ENCODE measurements at regions not wholly inside any gene's neighbourhood (a gene's known extent, or its start where the extent isn't known, plus 50 kb on each side); places are given as distances from the start of the nearest gene placed in this dataset.
A peak's percentile ranks its signal among the peaks of the same experiment; 100 is the strongest.

DNA sequence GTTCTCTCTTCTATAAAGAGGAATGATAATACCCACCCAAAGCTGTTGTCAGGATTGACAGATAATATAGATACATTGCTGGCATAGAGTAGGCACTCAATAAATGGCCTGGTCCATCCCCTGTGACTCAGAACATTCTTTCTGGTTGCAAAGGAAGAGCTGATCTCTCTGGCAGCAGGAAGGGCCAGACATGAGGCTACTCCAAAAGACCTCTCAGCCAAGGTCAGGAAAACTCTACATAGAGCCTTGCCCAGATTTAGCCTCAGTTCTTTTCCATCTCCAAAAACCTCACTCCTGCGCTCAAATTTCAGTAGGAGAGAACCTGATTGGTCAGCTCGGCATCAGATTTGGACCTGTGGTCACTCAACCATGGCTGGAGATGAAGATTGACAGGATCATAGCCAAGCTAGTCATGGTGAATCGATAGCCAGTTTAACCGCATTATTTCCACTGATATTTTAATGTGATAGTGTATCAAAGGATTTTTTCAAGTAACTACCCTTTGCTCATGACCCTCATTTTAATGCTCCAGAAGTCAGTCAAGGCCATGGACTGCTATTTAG is 319.6 kb downstream of the DRD1 start:
- ATAC-seq: no peak
- Mint-ChIP-seq H3K27me3 (peaks cover 0 to 16% (median 8%) of the 10 kb centered on the region in 5 donors), H3K9me3 (peaks cover 0 to 11% (median 0%) of the 10 kb centered on the region in 11 donors), H3K4me1 (no peaks in the 10 kb centered on the region), H3K27ac (no peak overlapping the region), H3K4me3 (no peak overlapping the region), H3K36me3 (peaks cover 0 to 3% (median 0%) of the 10 kb centered on the region in 5 donors)
- no peak for DNase-seq
- intact Hi-C loops (cut with micrococcal nuclease): no loop called here
- Histone ChIP-seq H3K27ac (ENCODE audit: low read depth, low read length) (no peak overlapping the region), H3K36me3 (ENCODE audit: control insufficient read depth in 2 of 3, insufficient read depth in 3 of 3, low read length in 3 of 3) (no peaks in the 10 kb centered on the region), H3K27me3 (ENCODE audit: control insufficient read depth in 2 of 2, insufficient read depth in 2 of 2, low read length in 2 of 2) (no peaks in the 10 kb centered on the region), H3K4me3 (ENCODE audit: low read length) (no peak overlapping the region), H3K4me1 (ENCODE audit: control insufficient read depth in 2 of 2, insufficient read depth in 2 of 2, low read length in 2 of 2) (no peaks in the 10 kb centered on the region), H3K9me3 (ENCODE audit: control insufficient read depth in 2 of 3, low read length in 3 of 3) (no peaks in the 10 kb centered on the region)
- ChIA-PET POLR2A (no interaction called here), CTCF (no interaction called here)

DNA sequence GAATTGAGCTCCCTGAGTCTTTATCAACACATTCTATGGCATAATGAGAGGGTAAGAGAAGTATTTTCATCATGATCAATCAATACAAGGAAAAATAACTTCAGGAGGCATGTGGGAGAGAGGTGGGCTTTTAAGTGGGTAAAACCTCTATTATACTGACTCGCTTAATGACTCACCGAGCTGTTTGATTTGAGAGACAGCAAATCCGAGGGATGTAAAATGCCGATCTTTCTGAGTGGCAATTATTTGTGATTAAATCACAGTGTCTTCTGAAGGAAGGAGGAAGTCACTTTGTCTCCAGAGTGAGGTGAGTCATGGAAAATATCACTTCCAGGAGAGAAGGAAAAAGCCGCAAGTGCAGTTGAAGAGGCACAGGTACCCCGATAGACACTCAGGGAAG is 320.4 kb downstream of the DRD1 start:
- Histone ChIP-seq H3K4me3 (ENCODE audit: low read length) (no peak overlapping the region), H3K4me1 (ENCODE audit: control insufficient read depth in 2 of 2, insufficient read depth in 2 of 2, low read length in 2 of 2) (no peaks in the 10 kb centered on the region), H3K27ac (ENCODE audit: low read depth, low read length) (no peak overlapping the region), H3K27me3 (ENCODE audit: control insufficient read depth in 2 of 2, insufficient read depth in 2 of 2, low read length in 2 of 2) (no peaks in the 10 kb centered on the region), H3K9me3 (ENCODE audit: control insufficient read depth in 2 of 3, low read length in 3 of 3) (no peaks in the 10 kb centered on the region), H3K36me3 (ENCODE audit: control insufficient read depth in 2 of 3, insufficient read depth in 3 of 3, low read length in 3 of 3) (no peaks in the 10 kb centered on the region)
- H3K36me3 Mint-ChIP-seq: peaks cover 0 to 3% (median 0%) of the 10 kb centered on the region in 5 donors
- POLR2A ChIA-PET: no interaction called here
- no peaks in the 10 kb centered on the region for H3K4me1 Mint-ChIP-seq
- no peak for DNase-seq
- H3K9me3 Mint-ChIP-seq: peaks cover 0 to 11% (median 0%) of the 10 kb centered on the region in 11 donors
- peaks cover 0 to 16% (median 8%) of the 10 kb centered on the region in 5 donors for H3K27me3 Mint-ChIP-seq
- no peak overlapping the region for H3K4me3 Mint-ChIP-seq
- no peak for ATAC-seq
- CTCF ChIA-PET: no interaction called here
- intact Hi-C loops (cut with micrococcal nuclease): no loop called here
- H3K27ac Mint-ChIP-seq: no peak overlapping the region

DNA sequence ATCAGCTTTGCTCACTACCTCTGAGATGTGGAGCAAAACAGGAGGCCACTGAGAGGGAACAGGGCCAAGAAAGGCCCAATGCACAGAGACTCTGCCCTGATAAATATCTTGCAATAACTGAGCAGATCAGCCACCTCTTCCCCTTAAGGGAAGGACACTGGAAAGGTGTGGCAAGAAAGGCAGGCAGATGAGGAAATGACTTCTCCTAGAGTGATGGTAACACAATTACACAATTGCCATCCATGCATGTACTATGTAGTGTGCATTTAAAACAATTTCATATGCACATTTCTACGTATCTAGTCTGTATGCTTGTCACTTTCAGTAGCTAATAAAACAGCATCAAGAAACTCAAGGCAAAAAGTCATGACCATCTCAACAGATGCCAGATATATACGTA is 322.5 kb downstream of the DRD1 start:
- CTCF ChIA-PET: no interaction called here
- POLR2A ChIA-PET: no interaction called here
- no peaks in the 10 kb centered on the region for H3K36me3 ChIP-seq (ENCODE audit: control insufficient read depth in 2 of 3, insufficient read depth in 3 of 3, low read length in 3 of 3)
- H3K27me3 ChIP-seq (ENCODE audit: control insufficient read depth in 2 of 2, insufficient read depth in 2 of 2, low read length in 2 of 2): no peaks in the 10 kb centered on the region
- peaks cover 0 to 3% (median 0%) of the 10 kb centered on the region in 5 donors for H3K36me3 Mint-ChIP-seq
- H3K4me1 Mint-ChIP-seq: no peaks in the 10 kb centered on the region
- H3K9me3 ChIP-seq (ENCODE audit: control insufficient read depth in 2 of 3, low read length in 3 of 3): no peaks in the 10 kb centered on the region
- peaks cover 0 to 33% (median 19%) of the 10 kb centered on the region in 5 donors for H3K27me3 Mint-ChIP-seq
- H3K9me3 Mint-ChIP-seq: peaks cover 0 to 11% (median 0%) of the 10 kb centered on the region in 11 donors
- H3K27ac ChIP-seq (ENCODE audit: low read depth, low read length): no peak overlapping the region
- no peaks in the 10 kb centered on the region for H3K4me1 ChIP-seq (ENCODE audit: control insufficient read depth in 2 of 2, insufficient read depth in 2 of 2, low read length in 2 of 2)
- H3K4me3 Mint-ChIP-seq: no peak overlapping the region
- no peak for ATAC-seq
- no peak for DNase-seq
- H3K27ac Mint-ChIP-seq: no peak overlapping the region
- H3K4me3 ChIP-seq (ENCODE audit: low read length): no peak overlapping the region
- intact Hi-C loops (cut with micrococcal nuclease): no loop called here

DNA sequence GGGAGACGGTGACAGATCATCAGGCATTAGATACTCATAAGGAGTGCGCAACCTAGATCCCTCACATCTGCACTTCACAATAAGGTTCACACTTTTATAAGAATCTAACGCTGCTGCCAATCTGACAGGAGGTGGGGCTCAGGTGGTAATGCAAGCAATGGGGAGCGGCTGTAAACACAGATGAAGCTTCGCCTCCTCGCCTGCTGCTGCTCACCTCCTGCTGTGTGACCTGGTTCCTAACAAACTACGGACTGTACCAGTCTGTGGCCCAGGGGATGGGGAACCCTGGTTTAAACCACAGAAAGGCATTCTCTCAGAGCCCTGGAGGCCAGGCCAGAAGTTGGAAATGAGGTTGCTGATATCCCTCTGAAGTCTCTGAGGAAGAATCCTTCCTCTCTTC is 323.6 kb downstream of the DRD1 start:
- no peaks in the 10 kb centered on the region for H3K4me1 ChIP-seq (ENCODE audit: control insufficient read depth in 2 of 2, insufficient read depth in 2 of 2, low read length in 2 of 2)
- H3K9me3 Mint-ChIP-seq: peaks cover 0 to 11% (median 0%) of the 10 kb centered on the region in 11 donors
- H3K27me3 ChIP-seq (ENCODE audit: control insufficient read depth in 2 of 2, insufficient read depth in 2 of 2, low read length in 2 of 2): no peaks in the 10 kb centered on the region
- H3K36me3 ChIP-seq (ENCODE audit: control insufficient read depth in 2 of 3, insufficient read depth in 3 of 3, low read length in 3 of 3): no peaks in the 10 kb centered on the region
- H3K36me3 Mint-ChIP-seq: peaks cover 0 to 3% (median 0%) of the 10 kb centered on the region in 5 donors
- no peak for DNase-seq
- no peaks in the 10 kb centered on the region for H3K4me1 Mint-ChIP-seq
- peaks cover 0 to 42% (median 13%) of the 10 kb centered on the region in 5 donors for H3K27me3 Mint-ChIP-seq
- H3K4me3 ChIP-seq (ENCODE audit: low read length): no peak overlapping the region
- intact Hi-C loops (cut with micrococcal nuclease): no loop called here
- H3K9me3 ChIP-seq (ENCODE audit: control insufficient read depth in 2 of 3, low read length in 3 of 3): no peaks in the 10 kb centered on the region
- no peak for ATAC-seq
- ChIA-PET POLR2A (no interaction called here), CTCF (no interaction called here)
- no peak overlapping the region for H3K27ac ChIP-seq (ENCODE audit: low read depth, low read length)
- H3K4me3 Mint-ChIP-seq: no peak overlapping the region
- H3K27ac Mint-ChIP-seq: no peak overlapping the region

DNA sequence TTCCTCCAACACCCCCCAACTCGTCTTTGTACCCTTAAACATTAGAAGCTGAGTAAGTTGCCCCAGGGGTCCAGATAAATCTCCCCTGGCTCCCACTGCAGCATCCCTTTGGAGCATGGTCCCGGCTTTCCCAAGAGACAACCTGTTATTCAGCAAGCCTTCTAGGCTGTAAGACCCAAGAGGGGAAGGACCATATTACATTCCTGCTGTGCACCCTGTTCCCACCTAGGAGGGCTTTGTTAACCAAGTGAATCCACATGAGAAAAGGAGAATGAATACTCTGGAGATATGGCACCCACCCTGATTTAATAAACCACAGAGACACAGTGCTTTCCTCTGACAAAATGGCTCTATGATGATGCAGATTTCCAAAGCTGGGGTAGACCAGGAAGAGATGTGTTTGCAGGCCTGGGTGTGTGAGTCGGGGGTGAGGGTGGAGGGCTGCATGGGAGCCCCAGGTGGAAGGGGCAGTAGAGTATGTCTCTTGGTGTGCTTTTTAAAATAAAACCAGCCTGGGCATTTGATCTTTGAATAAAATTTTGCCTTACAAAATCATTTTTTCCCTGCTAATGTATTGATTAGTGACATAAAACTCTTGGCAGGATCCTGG is 325.2 kb downstream of the DRD1 start:
- Histone ChIP-seq H3K36me3 (ENCODE audit: control insufficient read depth in 2 of 3, insufficient read depth in 3 of 3, low read length in 3 of 3) (no peaks in the 10 kb centered on the region), H3K27me3 (ENCODE audit: control insufficient read depth in 2 of 2, insufficient read depth in 2 of 2, low read length in 2 of 2) (no peaks in the 10 kb centered on the region), H3K4me1 (ENCODE audit: control insufficient read depth in 2 of 2, insufficient read depth in 2 of 2, low read length in 2 of 2) (no peaks in the 10 kb centered on the region), H3K9me3 (ENCODE audit: control insufficient read depth in 2 of 3, low read length in 3 of 3) (no peaks in the 10 kb centered on the region), H3K4me3 (ENCODE audit: low read length) (no peak overlapping the region), H3K27ac (ENCODE audit: low read depth, low read length) (no peak overlapping the region)
- Mint-ChIP-seq H3K9me3 (peaks cover 0 to 11% (median 0%) of the 10 kb centered on the region in 11 donors), H3K36me3 (peaks cover 0 to 3% (median 0%) of the 10 kb centered on the region in 5 donors), H3K4me1 (no peaks in the 10 kb centered on the region), H3K27ac (no peak overlapping the region), H3K27me3 (peaks cover 0 to 48% (median 15%) of the 10 kb centered on the region in 5 donors), H3K4me3 (no peak overlapping the region)
- ATAC-seq (no peak), DNase-seq (no peak)
- POLR2A ChIA-PET: no interaction called here
- intact Hi-C loops (cut with micrococcal nuclease): no loop called here
- CTCF ChIA-PET: no interaction called here

DNA sequence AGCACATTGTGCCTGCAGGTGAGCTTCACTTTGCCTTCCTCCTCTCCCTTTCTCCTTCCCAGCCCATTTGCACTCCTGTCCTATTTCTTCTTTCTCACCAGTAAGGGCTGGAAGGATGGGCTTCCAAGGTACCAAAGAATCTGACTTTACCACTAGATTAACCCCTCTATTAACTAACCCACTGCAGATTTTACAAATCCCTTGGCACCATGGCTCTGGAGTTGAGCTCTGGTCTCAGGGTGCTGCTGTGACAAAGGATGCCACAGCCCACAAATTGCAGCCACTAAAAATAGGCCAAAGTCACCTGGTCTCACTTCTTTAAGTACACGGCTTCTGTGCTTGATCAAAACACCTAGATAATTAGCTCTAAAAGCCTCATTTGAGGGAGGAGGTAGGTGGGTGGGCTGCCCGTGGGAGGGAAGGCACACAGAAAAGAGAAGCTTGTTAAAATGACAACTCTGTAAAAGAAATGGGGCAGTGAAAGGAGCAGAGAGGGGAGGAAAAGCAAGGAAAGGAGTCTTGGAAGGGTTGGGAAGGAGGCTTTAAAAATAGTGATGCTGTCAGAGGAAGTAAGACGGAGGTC is 327.4 kb downstream of the DRD1 start:
- intact Hi-C loops (cut with micrococcal nuclease): no loop called here
- Mint-ChIP-seq H3K4me1 (peaks cover 0 to 3% (median 0%) of the 10 kb centered on the region in 7 donors), H3K9me3 (peaks cover 0 to 4% (median 0%) of the 10 kb centered on the region in 11 donors), H3K36me3 (no peaks in the 10 kb centered on the region), H3K27ac (peak overlapping the region in 1 of 9 donors; percentile 31), H3K4me3 (peak overlapping the region in 1 of 10 donors; percentile 44), H3K27me3 (peaks cover 0 to 53% (median 19%) of the 10 kb centered on the region in 5 donors)
- ATAC-seq (no peak), DNase-seq (no peak)
- ChIA-PET CTCF (interaction anchor here (0.6 kb wide), 1 partner anchor 709 kb away, joined by 4 read pairs; no protein-coding TSS in a partner anchor), POLR2A (no interaction called here)
- no peak overlapping the region for H3K4me3 ChIP-seq (ENCODE audit: low read length)
- no peaks in the 10 kb centered on the region for H3K36me3 ChIP-seq (ENCODE audit: control insufficient read depth in 2 of 3, insufficient read depth in 3 of 3, low read length in 3 of 3)
- H3K9me3 ChIP-seq (ENCODE audit: control insufficient read depth in 2 of 3, low read length in 3 of 3): no peaks in the 10 kb centered on the region
- no peaks in the 10 kb centered on the region for H3K4me1 ChIP-seq (ENCODE audit: control insufficient read depth in 2 of 2, insufficient read depth in 2 of 2, low read length in 2 of 2)
- H3K27me3 ChIP-seq (ENCODE audit: control insufficient read depth in 2 of 2, insufficient read depth in 2 of 2, low read length in 2 of 2): no peaks in the 10 kb centered on the region
- no peak overlapping the region for H3K27ac ChIP-seq (ENCODE audit: low read depth, low read length)

DNA sequence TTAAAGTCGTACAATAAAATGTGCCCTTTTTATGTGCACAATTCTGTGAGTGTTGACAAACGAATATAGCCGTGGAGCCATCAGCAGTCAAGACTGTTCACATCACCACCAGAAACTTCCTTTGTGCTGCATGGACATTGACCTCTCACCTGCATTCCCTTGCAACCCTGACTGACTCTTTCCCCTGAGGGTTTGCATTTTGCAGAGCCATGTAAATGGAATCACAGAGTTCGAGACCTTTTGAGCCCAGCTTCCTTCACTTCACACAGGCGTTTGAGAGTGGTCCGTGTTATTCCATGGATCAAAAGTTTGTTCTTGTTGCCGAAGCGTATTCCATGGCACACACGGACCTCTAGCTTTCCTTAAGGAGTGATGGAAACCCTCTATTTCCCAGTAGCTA is 328.2 kb downstream of the DRD1 start:
- H3K4me1 Mint-ChIP-seq: peaks cover 0 to 3% (median 0%) of the 10 kb centered on the region in 7 donors
- ChIA-PET POLR2A (no interaction called here), CTCF (no interaction called here)
- H3K9me3 Mint-ChIP-seq: peaks cover 0 to 6% (median 0%) of the 10 kb centered on the region in 11 donors
- no peak for DNase-seq
- Histone ChIP-seq H3K4me3 (ENCODE audit: low read length) (no peak overlapping the region), H3K9me3 (ENCODE audit: control insufficient read depth in 2 of 3, low read length in 3 of 3) (no peaks in the 10 kb centered on the region), H3K4me1 (ENCODE audit: control insufficient read depth in 2 of 2, insufficient read depth in 2 of 2, low read length in 2 of 2) (no peaks in the 10 kb centered on the region), H3K36me3 (ENCODE audit: control insufficient read depth in 2 of 3, insufficient read depth in 3 of 3, low read length in 3 of 3) (no peaks in the 10 kb centered on the region), H3K27ac (ENCODE audit: low read depth, low read length) (no peak overlapping the region), H3K27me3 (ENCODE audit: control insufficient read depth in 2 of 2, insufficient read depth in 2 of 2, low read length in 2 of 2) (no peaks in the 10 kb centered on the region)
- H3K27ac Mint-ChIP-seq: no peak overlapping the region
- ATAC-seq: no peak
- no peaks in the 10 kb centered on the region for H3K36me3 Mint-ChIP-seq
- intact Hi-C loops (cut with micrococcal nuclease): no loop called here
- peaks cover 0 to 51% (median 19%) of the 10 kb centered on the region in 5 donors for H3K27me3 Mint-ChIP-seq
- H3K4me3 Mint-ChIP-seq: no peak overlapping the region

Measured in naive thymus-derived CD4-positive, alpha-beta T cell (primary cell).